ENCODE measurements at regions not wholly inside any gene's neighbourhood (a gene's known extent, or its start where the extent isn't known, plus 50 kb on each side); places are given as distances from the start of the nearest gene placed in this dataset.
"Not testable (repeated sequence)": the region's sequence is repeated elsewhere in the genome, so short reads cannot be mapped to it uniquely, and the experiment has no call there.

- no peak for DNase-seq (ENCODE audit: low read depth)
Observed at GRCh38 chr9:126056312-126057021, 270.2 kb upstream of the MVB12B start.

DNA sequence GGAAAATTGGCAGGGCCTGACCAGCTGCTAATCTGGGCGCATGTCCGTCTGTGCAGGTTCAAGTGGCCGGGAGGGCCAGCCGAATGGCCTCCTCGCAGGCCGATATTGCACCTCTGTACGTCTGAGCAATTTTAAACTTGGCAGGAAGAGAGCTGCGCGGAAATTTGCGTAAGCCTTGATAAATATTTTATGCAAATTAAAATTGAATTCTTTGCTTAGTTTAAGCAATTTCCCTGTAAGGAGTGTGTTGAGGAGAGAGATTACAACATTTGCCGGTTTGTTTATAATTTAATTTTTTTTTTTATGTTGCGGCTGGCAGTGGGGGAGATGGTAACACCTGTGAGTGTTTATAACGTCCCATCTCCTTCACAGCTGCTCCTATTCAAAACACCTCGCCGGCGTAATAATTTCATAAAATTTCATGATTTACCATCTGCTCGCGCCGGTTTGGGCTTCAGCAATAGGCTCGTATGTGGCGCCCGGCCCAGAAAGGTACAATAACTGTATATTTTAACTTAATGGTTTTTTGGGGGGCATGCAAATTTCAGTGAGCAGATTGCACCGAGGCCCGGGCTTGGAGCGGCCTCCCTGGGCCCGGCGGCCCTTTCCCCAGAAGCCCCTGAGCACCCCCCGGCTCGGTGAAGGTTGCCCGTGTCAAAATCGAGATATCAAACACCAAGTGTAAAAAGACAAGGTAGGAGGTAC lies 269.4 kb upstream of the MVB12B start:
- no peak for DNase-seq (ENCODE audit: low read depth)

- DNase-seq (ENCODE audit: low read depth) = no peak
Observed at GRCh38 chr9:126058011-126058531, 268.6 kb upstream of the MVB12B start.

DNA sequence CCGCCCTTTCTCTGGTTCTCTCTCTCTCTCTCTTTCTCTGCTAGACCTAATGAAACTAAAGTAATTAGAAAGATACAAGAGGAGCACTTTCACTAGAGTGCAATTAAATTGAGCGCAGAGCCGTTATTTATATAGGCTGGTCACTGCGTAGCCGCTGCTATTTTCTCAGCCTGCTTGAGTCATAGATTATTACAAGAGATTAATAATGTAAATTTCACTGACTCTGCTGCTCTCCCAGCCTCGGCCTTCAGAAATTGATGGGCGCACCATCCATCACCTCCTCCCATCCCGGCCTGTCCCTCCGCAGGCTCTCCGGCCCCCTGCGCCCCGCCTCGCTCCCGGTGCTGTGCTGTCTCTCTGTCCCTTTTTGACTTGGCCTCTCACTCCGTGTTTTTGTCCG lies 268.0 kb upstream of the MVB12B start:
- DNase-seq (ENCODE audit: low read depth) = no peak

DNA sequence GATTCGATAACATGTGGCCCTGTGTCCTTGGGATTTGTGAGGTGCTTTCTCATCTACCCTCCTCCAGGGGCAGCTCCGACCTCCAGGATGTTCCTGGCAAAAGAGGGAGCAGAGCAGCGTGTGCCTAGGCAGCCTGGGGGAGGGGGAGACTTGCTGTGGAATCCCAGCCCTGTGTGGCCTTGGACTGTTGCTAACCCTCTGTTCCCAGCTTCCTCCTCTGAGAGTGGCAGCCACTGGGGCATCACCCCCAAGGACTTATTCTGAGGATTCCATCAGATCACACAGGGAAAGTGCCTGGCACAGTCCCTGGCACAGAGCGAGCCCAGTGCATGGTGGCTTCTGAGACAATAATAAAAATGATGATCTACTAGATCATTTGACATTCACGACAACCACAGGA lies 265.1 kb upstream of the MVB12B start:
- no peak for DNase-seq (ENCODE audit: low read depth)

GRCh38 chr9:126062158-126062886 lies 264.3 kb upstream of the MVB12B start:
- DNase-seq (ENCODE audit: low read depth) = no peak

GRCh38 chr9:126063326-126063725 lies 263.3 kb upstream of the MVB12B start:
- no peak for DNase-seq (ENCODE audit: low read depth)

DNA sequence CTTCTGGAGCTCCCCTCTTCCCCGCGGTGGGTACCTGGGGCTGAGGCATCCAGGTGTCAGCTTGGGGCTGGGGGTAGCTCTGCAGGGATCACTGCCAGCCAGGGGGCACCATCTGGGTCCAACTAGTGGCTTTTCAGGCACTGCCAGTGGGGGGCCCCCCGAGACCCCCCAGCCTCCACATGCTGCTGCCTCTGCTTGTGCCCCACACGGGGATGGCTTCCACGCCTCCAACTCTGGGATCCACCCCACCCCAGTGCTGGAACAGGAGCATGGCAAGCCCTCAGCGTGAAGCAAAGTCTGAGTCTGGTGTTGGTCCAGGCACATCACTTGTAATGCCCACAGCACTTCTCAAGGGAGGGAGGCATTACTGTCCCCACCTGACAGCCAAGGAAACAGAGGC lies 260.5 kb upstream of the MVB12B start:
- DNase-seq (ENCODE audit: low read depth) = no peak

DNA sequence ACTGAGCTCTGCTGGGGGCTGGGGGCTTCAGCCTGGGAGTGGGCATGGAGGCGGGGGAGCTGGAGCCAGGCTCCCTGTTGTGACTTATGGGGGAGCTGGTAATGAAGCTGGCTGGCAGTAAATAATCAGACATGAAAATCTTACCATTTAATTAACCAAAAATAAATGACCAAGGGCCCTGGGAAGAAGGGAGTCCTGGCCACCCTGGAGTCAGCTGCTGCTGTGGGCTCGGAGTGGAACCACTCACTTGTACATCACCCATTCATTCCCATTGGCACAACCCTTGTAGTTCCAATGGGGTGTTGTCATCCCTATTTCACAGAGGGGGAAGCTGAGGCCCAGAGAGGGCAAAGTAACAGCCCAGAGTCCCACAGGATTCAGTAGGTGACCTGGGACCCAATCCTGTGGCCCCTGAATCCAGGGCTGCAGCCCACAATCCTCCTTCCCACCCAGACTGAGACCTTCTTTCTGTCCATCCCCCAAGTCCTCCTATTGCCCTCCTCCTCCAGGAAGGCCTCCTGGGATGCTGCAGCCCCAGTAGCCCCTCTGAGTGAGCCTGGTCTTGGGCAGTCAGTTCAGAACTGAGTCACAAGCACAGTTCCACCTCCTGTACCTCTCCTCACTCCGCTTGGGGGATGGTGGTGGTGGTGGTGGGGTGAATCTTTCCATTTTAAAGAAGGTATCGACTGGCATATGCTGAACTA lies 259.4 kb upstream of the MVB12B start:
- no peak for DNase-seq (ENCODE audit: low read depth)

DNA sequence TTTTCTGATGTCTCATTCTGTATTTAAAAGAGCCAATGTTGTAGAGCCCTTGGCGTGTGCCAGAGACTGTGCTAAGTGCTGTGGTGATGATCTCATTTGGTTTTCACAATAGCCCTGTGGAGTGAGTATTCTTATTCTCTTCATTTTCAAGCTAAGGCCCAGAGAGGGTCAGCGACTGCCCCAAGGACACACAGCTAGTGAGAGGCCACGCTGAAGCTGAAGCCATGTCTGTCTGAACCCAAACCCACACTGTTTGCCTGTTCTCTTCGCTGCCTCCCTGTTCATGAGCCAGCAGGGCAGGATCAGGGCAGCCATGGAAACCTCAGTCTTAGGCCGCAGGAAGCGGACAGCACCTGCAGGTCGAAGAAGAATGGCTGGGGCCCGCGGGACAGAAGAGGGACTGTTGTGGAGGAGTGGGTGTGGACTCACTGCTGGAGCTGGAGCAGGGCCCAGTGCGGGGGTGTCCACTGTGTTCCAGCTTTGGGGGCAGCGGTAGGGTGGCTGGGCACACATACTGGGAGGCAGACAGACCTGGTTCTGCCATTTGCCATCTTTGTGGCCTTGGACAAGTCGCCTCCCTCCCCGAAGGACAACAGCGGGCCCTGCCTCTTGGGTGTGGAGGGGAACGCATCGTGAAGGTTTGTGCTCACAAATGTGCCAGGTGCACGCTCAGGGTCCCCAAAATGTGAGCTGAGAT lies 257.9 kb upstream of the MVB12B start:
- no peak for DNase-seq (ENCODE audit: low read depth)

GRCh38 chr9:126069400-126069955 lies 257.2 kb upstream of the MVB12B start:
- DNase-seq (ENCODE audit: low read depth) = no peak

DNA sequence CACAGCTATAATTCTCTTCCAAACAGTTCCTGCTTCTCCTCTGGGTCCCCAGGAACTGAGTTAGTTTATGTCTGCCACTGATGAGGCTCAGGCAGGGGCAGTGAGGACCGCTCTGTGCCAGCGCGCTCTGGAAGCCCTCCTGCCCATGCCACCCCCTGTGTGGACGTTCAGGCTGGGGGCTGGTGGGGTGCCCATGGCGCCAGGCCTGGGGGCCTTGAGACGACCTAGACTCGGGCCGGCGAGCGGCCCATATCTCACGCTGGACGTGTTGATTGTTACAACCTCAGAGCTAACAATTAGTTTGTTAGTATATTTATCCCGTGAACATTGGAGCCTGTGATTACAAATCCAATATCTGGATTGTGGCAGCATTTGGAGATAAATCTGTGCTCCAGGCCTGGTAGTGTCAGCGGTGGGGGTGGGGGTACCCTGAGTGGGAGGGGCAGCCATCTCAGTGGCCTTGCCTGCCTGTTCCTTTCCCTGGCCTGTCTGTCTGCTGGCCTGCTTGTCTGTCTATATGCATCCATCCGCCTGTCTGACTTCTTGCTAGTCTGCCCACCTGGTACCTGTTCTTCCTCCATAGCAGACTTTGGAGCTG lies 256.5 kb upstream of the MVB12B start:
- no peak for DNase-seq (ENCODE audit: low read depth)

- no peak for DNase-seq (ENCODE audit: low read depth)
Observed at GRCh38 chr9:126071076-126071750, 255.4 kb upstream of the MVB12B start.

DNA sequence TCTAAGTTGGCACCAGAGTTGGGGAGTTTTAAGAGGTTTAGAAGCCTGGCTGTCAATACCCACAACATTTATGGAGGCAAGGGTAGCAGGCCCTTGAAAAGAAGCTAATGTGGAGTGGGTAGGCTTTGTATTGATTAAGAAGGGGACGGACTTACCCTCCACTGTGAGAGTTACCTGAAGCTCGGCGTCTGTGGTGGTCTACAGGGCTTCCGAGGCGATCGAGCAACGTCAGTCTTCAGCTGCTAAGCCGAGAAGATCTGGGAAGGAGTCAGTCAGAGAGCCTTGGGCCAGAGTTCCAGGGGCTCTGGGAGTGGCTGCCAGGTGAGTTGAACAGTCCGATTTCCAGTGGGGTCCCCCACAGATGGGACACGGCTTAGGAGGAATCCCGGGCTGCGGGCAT lies 249.0 kb upstream of the MVB12B start:
- DNase-seq (ENCODE audit: low read depth) = not testable (repeated sequence)

GRCh38 chr9:126080641-126081040 lies 246.0 kb upstream of the MVB12B start:
- no peak for DNase-seq (ENCODE audit: low read depth)

DNA sequence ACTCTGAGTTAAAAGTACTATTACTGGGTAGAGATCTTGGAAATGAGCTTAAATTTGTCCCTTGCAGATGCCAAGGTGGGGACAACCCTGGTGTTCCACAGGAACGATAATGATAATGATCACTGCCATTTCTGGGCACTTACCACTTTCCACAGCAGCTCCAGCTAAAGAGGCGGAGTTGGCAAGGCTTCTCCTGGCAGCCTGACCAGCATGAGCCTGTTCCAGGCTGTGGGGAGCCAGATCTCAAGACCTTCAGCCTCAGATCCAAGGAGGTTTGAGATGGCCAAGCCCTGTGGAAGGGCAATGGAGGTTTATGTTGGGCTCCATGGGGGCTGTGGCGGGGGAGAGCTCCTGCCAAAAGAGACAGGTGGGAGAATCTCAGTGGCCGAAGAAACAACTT lies 244.9 kb upstream of the MVB12B start:
- no peak for DNase-seq (ENCODE audit: low read depth)

DNA sequence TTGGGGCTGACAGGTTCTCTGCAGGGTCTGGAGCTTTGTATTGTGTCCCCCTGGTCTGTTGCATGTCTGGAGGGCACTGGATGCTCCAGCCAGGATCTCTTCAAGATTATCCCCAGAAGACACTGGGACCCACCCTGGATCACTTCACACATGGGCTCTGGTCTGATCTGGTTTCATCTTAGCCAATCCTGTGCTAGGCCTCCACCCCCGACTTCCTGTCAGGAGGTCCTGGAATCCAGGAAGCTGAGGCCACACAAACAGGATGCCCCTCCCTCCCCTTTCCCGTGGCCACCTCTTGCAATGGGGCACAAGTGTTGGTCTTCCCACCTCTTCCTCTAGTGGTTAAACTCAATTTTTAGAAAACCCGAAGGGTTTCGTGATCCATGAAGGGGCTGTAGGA lies 242.6 kb upstream of the MVB12B start:
- DNase-seq (ENCODE audit: low read depth) = no peak

DNA sequence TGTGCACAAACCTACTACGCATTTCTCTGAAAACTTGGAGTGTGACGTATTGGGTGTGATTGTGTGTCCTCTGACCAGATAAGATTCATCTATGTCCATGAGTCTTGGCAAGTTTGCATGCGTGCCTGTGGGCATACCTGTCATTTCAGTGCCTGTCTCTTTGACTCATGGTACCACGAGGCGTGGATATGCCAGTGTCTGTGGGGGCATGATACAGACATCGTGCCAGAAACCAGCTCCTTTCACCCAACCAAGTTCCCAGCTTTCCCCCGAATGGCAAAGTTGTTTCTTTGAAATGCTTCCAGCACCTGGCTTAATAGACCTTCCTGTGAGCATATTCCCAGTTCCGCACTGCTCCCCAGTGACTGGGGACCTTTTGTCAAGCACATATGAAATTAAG lies 241.9 kb upstream of the MVB12B start:
- DNase-seq (ENCODE audit: low read depth) = no peak

DNA sequence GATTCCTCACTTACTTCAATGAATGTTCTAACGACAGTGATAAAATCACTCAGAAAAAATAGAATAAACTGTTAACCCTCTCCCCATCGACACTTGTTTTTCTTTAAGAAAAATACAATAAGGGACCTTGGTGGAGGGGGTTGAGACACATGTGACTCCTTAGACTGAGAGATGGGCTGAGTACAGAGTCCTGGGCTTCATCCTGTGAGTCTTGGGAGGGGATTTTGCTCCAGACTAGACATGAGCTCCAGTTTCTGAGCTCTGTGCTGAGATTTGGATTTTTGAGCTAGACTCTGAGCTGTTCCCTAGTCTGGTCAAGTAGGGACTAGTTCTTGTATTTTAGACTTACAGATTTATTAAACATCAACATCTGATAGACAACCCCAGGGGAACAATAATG lies 241.5 kb upstream of the MVB12B start:
- DNase-seq (ENCODE audit: low read depth) = no peak

DNA sequence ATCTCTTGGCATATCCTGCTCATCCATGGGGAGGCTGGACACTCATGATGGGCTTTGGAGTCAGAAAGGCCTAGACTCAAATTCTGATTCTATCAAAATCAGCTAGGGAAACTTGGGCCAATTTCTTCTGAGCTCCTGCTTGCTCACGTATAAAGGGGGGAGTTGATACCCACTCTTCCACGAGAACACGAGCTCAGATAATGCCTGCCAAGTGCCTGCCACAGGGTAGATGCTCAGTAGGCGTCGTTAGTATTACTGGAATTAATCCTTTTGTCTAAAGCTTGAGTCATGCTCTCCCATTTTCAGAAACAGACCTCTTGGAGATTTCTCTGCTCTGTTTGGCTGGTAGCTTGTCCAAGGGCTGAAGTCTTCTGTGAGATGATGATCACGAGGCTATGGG lies 238.3 kb upstream of the MVB12B start:
- no peak for DNase-seq (ENCODE audit: low read depth)

Measured in Daoy (cell line).